SHP77 (cell line): ENCODE measurements at regions not wholly inside any gene's neighbourhood (a gene's known extent, or its start where the extent isn't known, plus 50 kb on each side); places are given as distances from the start of the nearest gene placed in this dataset.
A peak's percentile ranks its signal among the peaks of the same experiment; 100 is the strongest.
"Not testable (repeated sequence)": the region's sequence is repeated elsewhere in the genome, so short reads cannot be mapped to it uniquely, and the experiment has no call there.

Experiments used
- DNase-seq, 2 experiments: peaks; one replicate each; lab custom pipeline; 2025; lab: John Stamatoyannopoulos, UW

- DNase-seq: no peak
Measured at GRCh38 chr1:230591678-230592077, 50.6 kb upstream of the COG2 start.

- DNase-seq: no peak
Measured at GRCh38 chr1:230589951-230590350, 52.3 kb upstream of the COG2 start.

GRCh38 chr1:230588323-230588746 lies 53.9 kb upstream of the COG2 start:
- no peak for DNase-seq

- no peak for DNase-seq
Measured at GRCh38 chr1:230587061-230587460, 55.2 kb upstream of the COG2 start.

- DNase-seq: no peak
Measured at GRCh38 chr1:230584660-230585059, 57.6 kb upstream of the COG2 start.

- peak; percentile 49 to 51 for DNase-seq
Measured at GRCh38 chr1:230581446-230582079, 60.7 kb upstream of the COG2 start.

- no peak for DNase-seq
Measured at GRCh38 chr1:230578616-230579015, 63.7 kb upstream of the COG2 start.

- no peak for DNase-seq
Measured at GRCh38 chr1:230577537-230577936, 64.7 kb upstream of the COG2 start.

- DNase-seq: no peak
Measured at GRCh38 chr1:230575886-230576500, 66.3 kb upstream of the COG2 start.

- DNase-seq: no peak
Measured at GRCh38 chr1:230574502-230574901, 67.8 kb upstream of the COG2 start.

GRCh38 chr1:230573658-230574057 lies 68.6 kb upstream of the COG2 start:
- no peak for DNase-seq

- no peak for DNase-seq
Measured at GRCh38 chr1:230572121-230573105, 69.9 kb upstream of the COG2 start.

- no peak for DNase-seq
Measured at GRCh38 chr1:230570724-230571360, 71.4 kb upstream of the COG2 start.

GRCh38 chr1:230569201-230569600 lies 73.1 kb upstream of the COG2 start:
- no peak for DNase-seq

- DNase-seq: no peak
Measured at GRCh38 chr1:230568676-230569075, 73.6 kb upstream of the COG2 start.

- peak; percentile 30 to 83 for DNase-seq
Measured at GRCh38 chr1:230568008-230568407, 74.3 kb upstream of the COG2 start.

- no peak for DNase-seq
Measured at GRCh38 chr1:230567221-230567575, 75.1 kb upstream of the COG2 start.

GRCh38 chr1:230566532-230567220 lies 75.6 kb upstream of the COG2 start:
- DNase-seq: not testable (repeated sequence)

GRCh38 chr1:230565141-230565540 lies 77.1 kb upstream of the COG2 start:
- DNase-seq: no peak

GRCh38 chr1:230563591-230563990 lies 78.7 kb upstream of the COG2 start:
- no peak for DNase-seq

GRCh38 chr1:230561570-230561969 lies 80.7 kb upstream of the COG2 start:
- DNase-seq: no peak

GRCh38 chr1:230558324-230558723 lies 84.0 kb upstream of the COG2 start:
- DNase-seq: no peak
